NCI-H146 treated with DMSO at 0.1 percent for 48 hours (cell line): ENCODE measurements at regions not wholly inside any gene's neighbourhood (a gene's known extent, or its start where the extent isn't known, plus 50 kb on each side); places are given as distances from the start of the nearest gene placed in this dataset.

ENCODE experiments used
- DNase-seq: peaks from one replicate; lab custom pipeline; 2025; ENCODE audit not compliant: unreplicated experiment; lab: John Stamatoyannopoulos, UW

GRCh38 chr7:81606078-81606863 lies 163.6 kb downstream of the HGF start:
- no peak for DNase-seq

- no peak for DNase-seq
Observed at GRCh38 chr7:81605493-81605892, 164.4 kb downstream of the HGF start.

- DNase-seq, result no peak
Observed at GRCh38 chr7:81604808-81605174, 165.1 kb downstream of the HGF start.

GRCh38 chr7:81604075-81604807 lies 165.6 kb downstream of the HGF start:
- no peak for DNase-seq

GRCh38 chr7:81600608-81601007 lies 169.2 kb downstream of the HGF start:
- no peak for DNase-seq

GRCh38 chr7:81598951-81599350 lies 170.9 kb downstream of the HGF start:
- no peak for DNase-seq

- no peak for DNase-seq
Observed at GRCh38 chr7:81594767-81595166, 175.1 kb downstream of the HGF start.

GRCh38 chr7:81590131-81590530 lies 179.7 kb downstream of the HGF start:
- DNase-seq, result no peak

- DNase-seq, result no peak
Observed at GRCh38 chr7:81584667-81585066, 185.2 kb downstream of the HGF start.

- no peak for DNase-seq
Observed at GRCh38 chr7:81583882-81584533, 185.8 kb downstream of the HGF start.

- no peak for DNase-seq
Observed at GRCh38 chr7:81583090-81583489, 186.8 kb downstream of the HGF start.

- DNase-seq, result no peak
Observed at GRCh38 chr7:81577642-81578340, 192.1 kb downstream of the HGF start.

GRCh38 chr7:81574723-81575326 lies 195.0 kb downstream of the HGF start:
- DNase-seq, result no peak

GRCh38 chr7:81573932-81574331 lies 195.9 kb downstream of the HGF start:
- DNase-seq, result no peak

GRCh38 chr7:81573128-81573527 lies 196.7 kb downstream of the HGF start:
- DNase-seq, result no peak

- DNase-seq, result no peak
Observed at GRCh38 chr7:81562581-81562980, 207.3 kb downstream of the HGF start.

- DNase-seq, result no peak
Observed at GRCh38 chr7:81560708-81561107, 209.1 kb downstream of the HGF start.

- no peak for DNase-seq
Observed at GRCh38 chr7:81549484-81550016, 220.3 kb downstream of the HGF start.

- no peak for DNase-seq
Observed at GRCh38 chr7:81534996-81535395, 234.9 kb downstream of the HGF start.

GRCh38 chr7:81534446-81534845 lies 235.4 kb downstream of the HGF start:
- no peak for DNase-seq

GRCh38 chr7:81533931-81534330 lies 235.9 kb downstream of the HGF start:
- DNase-seq, result no peak
